HG02981 (cell line): ENCODE measurements at regions not wholly inside any gene's neighbourhood (a gene's known extent, or its start where the extent isn't known, plus 50 kb on each side); places are given as distances from the start of the nearest gene placed in this dataset.

ENCODE experiments used
- ATAC-seq: cut with Tn5 transposase; IDR thresholded peaks from one replicate; pipeline ENCODE4 v1.9.1; 2021; ENCODE audit warnings: mild to moderate bottlenecking, moderate library complexity; ENCODE audit not compliant: unreplicated experiment

GRCh38 chr2:152815634-152816257 is 97.3 kb downstream of the ARL6IP6 start:
- no peak for ATAC-seq

- ATAC-seq = no peak
Measured at GRCh38 chr2:152814475-152815030, 96.1 kb downstream of the ARL6IP6 start.

GRCh38 chr2:152813351-152813750 is 94.9 kb downstream of the ARL6IP6 start:
- ATAC-seq = no peak
